Stomach (tissue), 4 donors: ENCODE measurements at regions not wholly inside any gene's neighbourhood (a gene's known extent, or its start where the extent isn't known, plus 50 kb on each side); places are given as distances from the start of the nearest gene placed in this dataset.

Experiments
- CTCF ChIP-seq, 7 experiments: fragments of 450-650 bp in 4 of 7; fragments of 200-600 bp in 3 of 7; sonication (generic) in 3 of 7; IDR thresholded peaks; one replicate each; pipeline ENCODE4 v1.5.1; 2016 to 2019; ENCODE audit warnings: antibody characterized with exemption in 7 of 7, control low read depth in 2 of 7, mild to moderate bottlenecking in 1 of 7
- EP300 ChIP-seq: sonication (generic); formaldehyde crosslinking; IDR thresholded peaks from one replicate; pipeline ENCODE4 v1.6.1; 2017; ENCODE audit warnings: antibody characterized with exemption
- POLR2A ChIP-seq, 4 donors: fragments of 450-650 bp; IDR thresholded peaks; one replicate each; pipeline ENCODE4 v1.6.1; 2016; ENCODE audit warnings: antibody characterized with exemption in 4 of 4, control low read depth in 2 of 4, mild to moderate bottlenecking in 1 of 4, moderate library complexity in 1 of 4

GRCh38 chr16:20218093-20218492 lies 109.2 kb downstream of the GP2 start:
- TF ChIP-seq CTCF (IDR thresholded peaks at IDR 0.05) (no peak), EP300 (no peak), POLR2A (IDR thresholded peaks at IDR 0.05) (no peak)
